ENCODE measurements at regions not wholly inside any gene's neighbourhood (a gene's known extent, or its start where the extent isn't known, plus 50 kb on each side); places are given as distances from the start of the nearest gene placed in this dataset.

- TF ChIP-seq ZNF274 (IDR thresholded peaks at IDR 0.05; ENCODE audit: low read depth, low read length) (no peak), YY1 (IDR thresholded peaks at IDR 0.05; ENCODE audit: insufficient read depth, insufficient read length) (no peak), SUZ12 (IDR thresholded peaks at IDR 0.05; ENCODE audit: extremely low read depth, insufficient read depth, insufficient read length) (no peak)
These were observed 281.4 kb upstream of the NFE2L3 start for GRCh38 chr7:25870574-25870973.

All from NT2/D1 (cell line).